ENCODE measurements at regions not wholly inside any gene's neighbourhood (a gene's known extent, or its start where the extent isn't known, plus 50 kb on each side); places are given as distances from the start of the nearest gene placed in this dataset.

- no peak overlapping the region for H3K4me3 ChIP-seq (ENCODE audit: low read depth, low read length)
- DNase-seq (ENCODE audit: low read depth) = no peak
- TF ChIP-seq CTCF (IDR thresholded peaks at IDR 0.05; ENCODE audit: insufficient read depth, low read depth, low read length) = no peak
Measured at GRCh38 chr5:171521679-171522078, 102.2 kb downstream of the FGF18 start.

GRCh38 chr5:171523781-171524180 lies 104.3 kb downstream of the FGF18 start:
- no peak for DNase-seq (ENCODE audit: low read depth)
- no peak for TF ChIP-seq CTCF (IDR thresholded peaks at IDR 0.05; ENCODE audit: insufficient read depth, low read depth, low read length)

DNA sequence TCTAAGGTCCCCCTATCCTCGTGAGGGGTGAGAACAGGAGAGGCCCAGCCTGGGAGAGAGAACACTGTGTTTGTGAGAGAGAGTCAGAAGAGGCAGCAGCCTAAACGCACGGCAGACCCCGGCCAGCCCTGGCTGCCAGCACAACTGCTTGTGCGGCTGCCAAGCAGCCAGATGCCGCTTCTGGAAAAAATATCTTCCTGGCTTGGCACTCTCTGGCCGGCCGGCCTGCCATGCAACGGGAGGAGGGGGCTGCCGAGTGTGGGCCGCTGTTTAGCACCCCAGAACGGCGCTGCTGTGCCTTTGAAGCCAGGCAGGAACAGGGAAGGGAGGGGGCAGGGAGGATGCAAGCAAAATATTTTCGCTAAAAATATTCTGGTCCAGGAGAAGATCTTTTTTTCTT lies 105.0 kb downstream of the FGF18 start:
- no peak for TF ChIP-seq CTCF (IDR thresholded peaks at IDR 0.05; ENCODE audit: insufficient read depth, low read depth, low read length)
- no peak overlapping the region for H3K4me3 ChIP-seq (ENCODE audit: low read depth, low read length)
- DNase-seq (ENCODE audit: low read depth) = no peak

More at GRCh38 chr5:171523781-171524180, 104.3 kb downstream of the FGF18 start:
- no peak overlapping the region for H3K4me3 ChIP-seq (ENCODE audit: low read depth, low read length)

GRCh38 chr5:171525085-171525484 lies 105.6 kb downstream of the FGF18 start:
- DNase-seq (ENCODE audit: low read depth) = no peak
- TF ChIP-seq CTCF (IDR thresholded peaks at IDR 0.05; ENCODE audit: insufficient read depth, low read depth, low read length) = no peak
- H3K4me3 ChIP-seq (ENCODE audit: low read depth, low read length) = no peak overlapping the region

GRCh38 chr5:171528036-171528435 lies 108.6 kb downstream of the FGF18 start:
- no peak for TF ChIP-seq CTCF (IDR thresholded peaks at IDR 0.05; ENCODE audit: insufficient read depth, low read depth, low read length)
- no peak for DNase-seq (ENCODE audit: low read depth)

DNA sequence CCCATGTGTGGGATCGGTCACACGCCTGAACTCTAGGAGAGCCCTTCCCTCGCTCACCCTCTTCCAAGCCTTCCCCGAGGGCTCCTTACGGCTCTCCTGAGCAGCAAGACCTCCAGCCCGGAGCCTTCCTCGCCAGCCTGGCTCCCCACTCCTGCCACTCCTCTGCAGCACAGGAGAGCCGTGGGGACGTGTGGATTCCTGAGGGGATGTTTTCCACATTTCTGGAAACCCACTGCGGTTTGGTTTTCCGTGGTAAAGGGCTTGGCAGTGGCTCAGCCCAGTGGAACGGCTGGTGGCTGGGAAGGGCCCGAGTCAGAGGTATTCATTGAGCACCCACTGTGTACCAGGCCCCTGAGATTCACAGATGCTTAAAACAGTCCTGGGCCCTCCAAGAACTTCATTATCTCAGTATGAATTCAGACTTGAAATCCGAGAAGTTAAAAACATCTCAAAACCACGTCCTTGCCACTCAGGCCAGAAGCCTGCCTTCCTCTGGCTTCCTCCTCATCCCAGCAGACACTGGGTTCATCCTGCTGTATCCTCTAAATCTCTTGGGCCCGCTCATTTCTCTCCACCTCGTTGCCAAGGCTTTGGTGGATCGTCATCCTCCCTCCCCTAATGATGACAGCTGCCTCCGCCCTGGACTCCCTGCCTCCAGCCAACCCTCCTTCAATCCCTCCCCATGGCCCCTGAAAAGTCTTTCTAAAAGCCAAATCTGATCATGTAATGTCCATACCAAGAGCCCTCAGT lies 109.6 kb downstream of the FGF18 start:
- no peak overlapping the region for H3K4me3 ChIP-seq (ENCODE audit: low read depth, low read length)
- no peak for DNase-seq (ENCODE audit: low read depth)
- no peak for TF ChIP-seq CTCF (IDR thresholded peaks at IDR 0.05; ENCODE audit: insufficient read depth, low read depth, low read length)

More at GRCh38 chr5:171528036-171528435, 108.6 kb downstream of the FGF18 start:
- no peak overlapping the region for H3K4me3 ChIP-seq (ENCODE audit: low read depth, low read length)

DNA sequence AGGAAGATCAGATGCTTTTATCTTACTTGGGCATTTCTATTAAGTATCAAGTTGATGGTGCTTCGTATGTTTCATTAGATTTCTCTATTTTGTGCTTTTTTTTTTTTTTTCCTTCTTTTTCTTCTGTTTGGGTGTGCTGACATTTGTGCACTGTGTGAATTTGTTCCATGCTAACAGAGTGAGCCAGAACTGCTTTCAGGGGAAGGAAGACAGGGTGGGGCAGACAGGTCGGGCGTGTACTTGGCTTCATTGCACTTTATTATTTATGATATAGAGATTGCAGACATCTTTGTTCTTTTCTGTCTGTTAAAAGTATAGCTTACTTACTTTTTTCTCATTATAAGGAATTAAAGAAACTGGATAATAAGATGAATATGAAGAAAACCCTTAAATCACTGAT lies 112.2 kb downstream of the FGF18 start:
- no peak for TF ChIP-seq CTCF (IDR thresholded peaks at IDR 0.05; ENCODE audit: insufficient read depth, low read depth, low read length)
- H3K4me3 ChIP-seq (ENCODE audit: low read depth, low read length) = no peak overlapping the region

More for the DNA sequence above, 112.2 kb downstream of the FGF18 start:
- DNase-seq (ENCODE audit: low read depth) = no peak
